ENCODE measurements at regions not wholly inside any gene's neighbourhood (a gene's known extent, or its start where the extent isn't known, plus 50 kb on each side); places are given as distances from the start of the nearest gene placed in this dataset.

DNA sequence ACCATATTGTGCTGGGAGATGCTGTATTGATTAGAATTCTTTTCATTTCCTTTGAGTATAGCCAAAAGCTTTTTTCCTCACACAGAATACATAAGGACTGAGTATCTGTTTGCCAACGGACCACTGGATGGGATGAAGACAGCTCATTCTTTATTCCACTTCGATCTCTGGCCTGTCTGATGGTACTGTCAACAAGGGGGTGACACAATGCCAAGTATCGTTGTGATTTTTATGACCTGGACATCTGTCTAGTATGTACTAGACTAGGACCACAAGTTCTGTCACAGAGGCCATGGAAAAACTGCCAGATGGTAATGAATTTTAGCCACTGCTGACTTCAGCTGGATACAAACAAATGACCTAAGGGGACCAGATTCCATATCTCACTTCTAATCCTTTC lies 502.7 kb downstream of the SOX5 start:
- H2BK120ac ChIP-seq (ENCODE audit: low read depth, low read length, poor library complexity, severe bottlenecking), result no peak overlapping the region
- H4K5ac ChIP-seq (ENCODE audit: insufficient read length, low read depth, low read length), result no peak overlapping the region
- no peak overlapping the region for H3K14ac ChIP-seq (ENCODE audit: insufficient read depth, low read length)
- H3K27ac ChIP-seq (ENCODE audit: insufficient read length, low read depth, low read length), result no peak overlapping the region
- no peak overlapping the region for H3K4ac ChIP-seq (ENCODE audit: low read depth, low read length)
- no peaks in the 10 kb centered on the region for H3K27me3 ChIP-seq (ENCODE audit: insufficient read depth, low read length)
- no peak overlapping the region for H3T11ph ChIP-seq (ENCODE audit: low read length)
- H2BK12ac ChIP-seq (ENCODE audit: insufficient read length, low read depth, low read length), result no peak overlapping the region
- no peaks in the 10 kb centered on the region for H3K79me1 ChIP-seq (ENCODE audit: insufficient read depth, low read depth, low read length, poor library complexity, severe bottlenecking)
- no peak overlapping the region for H3K9ac ChIP-seq (ENCODE audit: extremely low read depth, insufficient read length, low read length)
- Mint-ChIP-seq H3K4me3 (no peak overlapping the region), H3K27ac (no peak overlapping the region), H3K27me3 (ENCODE audit: low read depth) (no peaks in the 10 kb centered on the region), H3K9me3 (no peaks in the 10 kb centered on the region; a peak in 2 of 5 replicates), H3K36me3 (ENCODE audit: insufficient read depth in 1 of 3, low read depth in 3 of 3) (no peaks in the 10 kb centered on the region; a peak in 1 of 7 replicates), H3K4me1 (no peaks in the 10 kb centered on the region)
- H4K8ac ChIP-seq (replicated peaks; ENCODE audit: insufficient read length, low read depth, low read length), result no peak overlapping the region
- H2BK5ac ChIP-seq (ENCODE audit: insufficient read length, low read length), result no peak overlapping the region
- H4K91ac ChIP-seq (ENCODE audit: insufficient read length, low read depth, low read length), result no peak overlapping the region
- H2BK15ac ChIP-seq (ENCODE audit: low read depth, low read length), result no peak overlapping the region
- no peak overlapping the region for H2AFZ ChIP-seq (ENCODE audit: low read length)
- H3K23me2 ChIP-seq (ENCODE audit: insufficient read length, low read depth, low read length, poor library complexity, severe bottlenecking), result no peaks in the 10 kb centered on the region
- H3K4me1 ChIP-seq (ENCODE audit: insufficient read depth, low read length), result no peaks in the 10 kb centered on the region
- H3K79me2 ChIP-seq (ENCODE audit: insufficient read depth, low read length), result no peaks in the 10 kb centered on the region
- no peaks in the 10 kb centered on the region for H4K20me1 ChIP-seq (ENCODE audit: control insufficient read depth, insufficient read depth, insufficient read length)
- no peak overlapping the region for H2AK5ac ChIP-seq (ENCODE audit: insufficient read length, low read length)
- no CpG with 5 or more reads among the region's 3 CpGs for WGBS (ENCODE audit: extremely low coverage, insufficient read length, low lambda C conversion rate)
- H3K4me2 ChIP-seq (ENCODE audit: insufficient read depth, insufficient read length, low read length), result no peak overlapping the region
- no peak overlapping the region for H3K56ac ChIP-seq (ENCODE audit: insufficient read length, low read depth, low read length)
- no peak for DNase-seq
- TF ChIP-seq, protein P1, sequence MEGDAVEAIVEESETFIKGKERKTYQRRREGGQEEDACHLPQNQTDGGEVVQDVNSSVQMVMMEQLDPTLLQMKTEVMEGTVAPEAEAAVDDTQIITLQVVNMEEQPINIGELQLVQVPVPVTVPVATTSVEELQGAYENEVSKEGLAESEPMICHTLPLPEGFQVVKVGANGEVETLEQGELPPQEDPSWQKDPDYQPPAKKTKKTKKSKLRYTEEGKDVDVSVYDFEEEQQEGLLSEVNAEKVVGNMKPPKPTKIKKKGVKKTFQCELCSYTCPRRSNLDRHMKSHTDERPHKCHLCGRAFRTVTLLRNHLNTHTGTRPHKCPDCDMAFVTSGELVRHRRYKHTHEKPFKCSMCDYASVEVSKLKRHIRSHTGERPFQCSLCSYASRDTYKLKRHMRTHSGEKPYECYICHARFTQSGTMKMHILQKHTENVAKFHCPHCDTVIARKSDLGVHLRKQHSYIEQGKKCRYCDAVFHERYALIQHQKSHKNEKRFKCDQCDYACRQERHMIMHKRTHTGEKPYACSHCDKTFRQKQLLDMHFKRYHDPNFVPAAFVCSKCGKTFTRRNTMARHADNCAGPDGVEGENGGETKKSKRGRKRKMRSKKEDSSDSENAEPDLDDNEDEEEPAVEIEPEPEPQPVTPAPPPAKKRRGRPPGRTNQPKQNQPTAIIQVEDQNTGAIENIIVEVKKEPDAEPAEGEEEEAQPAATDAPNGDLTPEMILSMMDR (conservative IDR thresholded peaks at IDR 0.05), result no peak
- H2BK20ac ChIP-seq (ENCODE audit: low read depth, low read length, poor library complexity, severe bottlenecking), result no peak overlapping the region
- no peak overlapping the region for H3K18ac ChIP-seq (ENCODE audit: insufficient read length, low read depth, low read length)
- no peak overlapping the region for H3K23ac ChIP-seq (ENCODE audit: insufficient read length, low read depth, low read length)
- H3K9me3 ChIP-seq (ENCODE audit: control insufficient read depth, low read depth, low read length), result no peaks in the 10 kb centered on the region
